Aorta (tissue), 5 donors: ENCODE measurements at regions not wholly inside any gene's neighbourhood (a gene's known extent, or its start where the extent isn't known, plus 50 kb on each side); places are given as distances from the start of the nearest gene placed in this dataset.
"Not testable (repeated sequence)": the region's sequence is repeated elsewhere in the genome, so short reads cannot be mapped to it uniquely, and the experiment has no call there.

Source experiments
- ATAC-seq: fragments of 200-7000 bp; cut with Tn5 transposase; one replicate; pipeline ENCODE4 v1.9.1; 2022; ENCODE audit warnings: moderate library complexity; ENCODE audit not compliant: low FRiP score
- DNase-seq, 2 donors: peaks; one replicate each; pipeline ENCODE4 v3.0.0-alpha.2; 2020
- H3K27ac ChIP-seq, 2 donors: one replicate each; pipeline ENCODE4 v1.5.1; 2013; ENCODE audit warnings: low read length in 2 of 2, mild to moderate bottlenecking in 2 of 2, moderate library complexity in 2 of 2, control low read depth in 1 of 2, inconsistent platforms in 1 of 2, low read depth in 1 of 2
- H3K27me3 ChIP-seq, 2 donors: one replicate each; pipeline ENCODE4 v1.6.1; 2013; ENCODE audit warnings: control low read depth in 1 of 2, low read length in 1 of 2, mild to moderate bottlenecking in 1 of 2, moderate library complexity in 1 of 2; ENCODE audit not compliant: insufficient read depth in 2 of 2, control insufficient read depth in 1 of 2
- H3K36me3 ChIP-seq, 2 donors: one replicate each; pipeline ENCODE4 v1.6.1; 2013; ENCODE audit warnings: control low read depth in 1 of 2, low read length in 1 of 2, mild to moderate bottlenecking in 1 of 2; ENCODE audit not compliant: insufficient read depth in 2 of 2, control insufficient read depth in 1 of 2
- H3K4me1 ChIP-seq, 2 donors: one replicate each; pipeline ENCODE4 v1.6.1; 2013; ENCODE audit warnings: low read length in 2 of 2, control low read depth in 1 of 2, mild to moderate bottlenecking in 1 of 2, moderate library complexity in 1 of 2; ENCODE audit not compliant: insufficient read depth in 2 of 2, control insufficient read depth in 1 of 2
- H3K4me3 ChIP-seq, 2 donors: one replicate each; pipeline ENCODE4 v1.5.1; 2013; ENCODE audit warnings: low read length in 2 of 2, control low read depth in 1 of 2, mild to moderate bottlenecking in 1 of 2
- H3K9me3 ChIP-seq: one replicate; pipeline ENCODE4 v1.6.1; 2013; ENCODE audit warnings: mild to moderate bottlenecking, low read length; ENCODE audit not compliant: control insufficient read depth
- WGBS, 2 donors: extraction: QIAGEN DNeasy Blood & Tissue Kit; methylation state at CpG; one replicate each; pipeline ENCODE4 v1.1.7; 2013; 5-methylcytosine and 5-hydroxymethylcytosine counted together
- intact Hi-C, 2 donors: fragments of 100-400 bp; cut with DNase I; formaldehyde crosslinking; loops; one replicate each; pipeline versions ENCODE4 v1.14.2 to v1.15.0; 2022
- donor health status: healthy with polysubstance abuse.
- donor health status: Bipolar disorder and iron deficiency.
- donor health status: DM: no; HTN: no; CAD: no.
- donor health status: DM: no; HTN: no; CAD: no.
- donor health status: DM: yes; HTN: yes; CAD: no.

DNA sequence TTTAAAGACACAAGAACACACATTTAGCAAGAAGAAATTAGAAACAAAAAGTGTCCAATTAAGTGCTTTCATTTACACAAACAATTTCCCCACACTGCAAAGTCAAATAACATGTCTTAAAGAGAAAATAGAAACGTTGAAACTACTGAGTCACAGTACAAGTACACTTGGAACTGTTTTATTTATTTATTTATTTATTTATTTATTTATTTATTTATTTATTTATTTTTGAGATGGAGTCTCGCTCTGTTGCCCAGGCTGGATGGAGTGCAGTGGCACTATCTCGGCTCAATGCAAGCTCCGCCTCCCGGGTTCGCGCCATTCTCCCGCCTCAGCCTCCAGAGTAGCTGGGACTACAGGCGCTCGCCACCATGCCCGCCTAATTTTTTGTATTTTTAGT, 363.9 kb downstream of the MRPS30 start:
- DNase-seq, H3K4me3 ChIP-seq, H3K27ac ChIP-seq, intact Hi-C loops, ATAC-seq, H3K4me1 ChIP-seq, H3K27me3 ChIP-seq, H3K36me3 ChIP-seq, H3K9me3 ChIP-seq: not testable (repeated sequence)
- WGBS, 2 donors = 91 to 92% methylated on average over 11 of the region's 11 CpGs

- ATAC-seq (no peak), DNase-seq (no peak)
- Histone ChIP-seq H3K27ac (no peak overlapping the region), H3K27me3 (no peaks in the 10 kb centered on the region), H3K4me1 (no peaks in the 10 kb centered on the region), H3K4me3 (no peak overlapping the region), H3K9me3 (no peaks in the 10 kb centered on the region), H3K36me3 (no peaks in the 10 kb centered on the region)
- intact Hi-C loops = no loop called here
Observed at GRCh38 chr5:45179686-45180085, 370.9 kb downstream of the MRPS30 start.

DNA sequence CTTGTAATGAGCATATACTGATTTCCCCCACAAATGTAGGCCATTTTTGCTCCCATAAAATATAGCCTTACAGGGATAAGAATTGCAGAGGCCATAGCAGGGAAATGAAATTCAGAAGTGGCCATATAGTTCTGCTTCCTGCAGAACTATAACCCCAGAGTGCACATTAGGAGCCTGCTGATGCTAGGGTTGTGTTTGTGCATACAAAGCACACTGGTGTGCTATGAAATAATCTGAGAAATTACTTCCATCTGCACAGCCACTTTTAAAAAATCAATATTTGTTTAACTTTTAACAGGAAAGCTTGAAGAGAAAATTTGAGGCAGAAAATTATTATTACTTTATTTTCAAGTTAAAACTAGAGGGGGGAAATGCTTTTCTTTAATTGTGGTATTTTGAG, 380.3 kb downstream of the MRPS30 start:
- intact Hi-C loops = no loop called here
- DNase-seq (no peak), ATAC-seq (no peak)
- no peaks in the 10 kb centered on the region for H3K36me3 ChIP-seq
- no peaks in the 10 kb centered on the region for H3K9me3 ChIP-seq
- no peaks in the 10 kb centered on the region for H3K4me1 ChIP-seq
- H3K27me3 ChIP-seq = no peaks in the 10 kb centered on the region
- no peak overlapping the region for H3K4me3 ChIP-seq
- no peak overlapping the region for H3K27ac ChIP-seq

- H3K36me3 ChIP-seq = no peaks in the 10 kb centered on the region
- ATAC-seq = no peak
- DNase-seq = no peak
- H3K27me3 ChIP-seq = no peaks in the 10 kb centered on the region
- H3K27ac ChIP-seq = no peak overlapping the region
- no peaks in the 10 kb centered on the region for H3K4me1 ChIP-seq
- intact Hi-C loops = no loop called here
- H3K9me3 ChIP-seq = no peaks in the 10 kb centered on the region
- no peak overlapping the region for H3K4me3 ChIP-seq
- WGBS, 2 donors = 69 to 71% methylated on average over 5 of the region's 5 CpGs
Observed at GRCh38 chr5:45189481-45189880, 380.7 kb downstream of the MRPS30 start.

DNA sequence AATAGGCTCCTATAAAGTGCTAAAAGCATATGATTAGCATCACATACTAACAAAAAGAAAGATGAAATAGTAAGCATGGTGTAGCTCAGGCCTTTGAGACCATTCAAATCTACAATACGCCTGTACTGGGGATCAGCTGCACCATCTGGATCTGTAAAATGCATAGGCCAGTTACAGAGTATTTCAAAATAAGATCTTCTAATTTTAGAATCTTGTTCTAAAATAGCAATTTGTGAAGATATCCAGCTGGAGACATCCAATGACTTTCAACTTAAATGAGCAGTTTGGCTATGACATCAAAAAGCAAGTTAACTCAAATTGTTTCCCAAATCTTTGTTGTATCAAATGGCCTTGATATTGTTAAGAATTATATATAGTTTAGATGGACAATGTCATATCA, 386.3 kb downstream of the MRPS30 start:
- no peaks in the 10 kb centered on the region for H3K9me3 ChIP-seq
- no peaks in the 10 kb centered on the region for H3K36me3 ChIP-seq
- H3K27me3 ChIP-seq = no peaks in the 10 kb centered on the region
- 71 to 72% methylated on average over 1 of the region's 1 CpG for WGBS, 2 donors
- no peak overlapping the region for H3K4me3 ChIP-seq
- intact Hi-C loops = no loop called here
- H3K27ac ChIP-seq = no peak overlapping the region
- DNase-seq (no peak), ATAC-seq (no peak)
- no peaks in the 10 kb centered on the region for H3K4me1 ChIP-seq
